Erythroblast (primary cell): ENCODE measurements at regions not wholly inside any gene's neighbourhood (a gene's known extent, or its start where the extent isn't known, plus 50 kb on each side); places are given as distances from the start of the nearest gene placed in this dataset.

ENCODE experiments used
- GATA1 ChIP-seq: IDR thresholded peaks from 2 replicates; pipeline ENCODE4 v1.6.1; 2011; ENCODE audit warnings: low read depth, mild to moderate bottlenecking, control low read depth, low read length, moderate library complexity
- POLR2A ChIP-seq: IDR thresholded peaks from 2 replicates; pipeline ENCODE4 v1.6.1; 2011; ENCODE audit warnings: mild to moderate bottlenecking, low read length

DNA sequence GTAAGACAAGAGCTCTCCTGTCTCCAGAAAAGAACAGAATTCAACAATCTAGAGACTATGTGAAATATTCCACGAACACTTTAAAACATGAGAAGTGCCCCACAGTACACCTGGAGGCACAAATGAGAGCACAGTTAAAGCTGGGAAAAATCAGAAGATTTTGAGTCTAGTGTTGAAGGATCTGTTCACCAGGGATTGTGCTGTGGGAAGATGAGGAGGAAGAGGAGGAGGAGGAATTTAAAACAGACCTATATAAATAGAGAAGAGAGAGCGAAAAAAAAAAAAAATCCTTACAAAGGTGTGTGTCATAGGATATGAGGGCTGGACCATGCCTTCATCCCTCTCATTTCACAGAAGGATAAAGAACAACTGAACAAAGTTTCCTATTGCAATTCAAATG is 361.0 kb upstream of the SEMA6D start:
- TF ChIP-seq POLR2A (no peak), GATA1 (no peak)
